SK-N-MC (cell line): ENCODE measurements at regions not wholly inside any gene's neighbourhood (a gene's known extent, or its start where the extent isn't known, plus 50 kb on each side); places are given as distances from the start of the nearest gene placed in this dataset.

Experiments
- EZH2 ChIP-seq: fragments of 200-600 bp; sonication (generic); IDR thresholded peaks from one replicate; pipeline ENCODE4 v1.6.1; 2017; ENCODE audit warnings: antibody characterized with exemption
- FOXP2 ChIP-seq: optimal IDR thresholded peaks from 2 replicates; pipeline ENCODE3; 2011; ENCODE audit warnings: mild to moderate bottlenecking, moderate library complexity; ENCODE audit not compliant: insufficient read depth; ENCODE audit errors: extremely low read length, control extremely low read depth
- POLR2AphosphoS5 ChIP-seq: IDR thresholded peaks from 2 replicates; pipeline ENCODE4 v1.6.1; 2012; ENCODE audit warnings: mild to moderate bottlenecking, low read depth, low read length, borderline replicate concordance

DNA sequence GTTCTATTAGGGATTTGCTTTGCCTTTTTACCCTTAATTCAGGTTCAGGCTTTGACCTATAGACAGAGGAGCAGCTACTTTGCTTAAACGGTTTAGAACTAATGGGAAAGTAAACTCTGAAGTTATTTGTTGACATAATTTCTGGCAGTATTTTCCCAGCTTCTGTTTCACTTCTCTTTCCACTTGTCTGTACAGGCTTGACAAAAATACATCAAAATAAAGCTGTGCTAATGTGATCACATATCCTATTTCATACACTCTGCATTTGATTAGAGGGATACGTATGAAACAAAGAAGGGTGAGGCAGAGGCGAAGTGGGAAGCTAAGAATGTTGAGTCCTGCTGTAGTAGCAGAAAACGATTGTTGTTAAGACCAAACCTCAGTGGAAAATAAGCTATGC, 389.1 kb upstream of the RARB start:
- TF ChIP-seq EZH2, result no peak
- TF ChIP-seq POLR2AphosphoS5, result no peak
- no peak for TF ChIP-seq FOXP2
